ENCODE measurements at regions not wholly inside any gene's neighbourhood (a gene's known extent, or its start where the extent isn't known, plus 50 kb on each side); places are given as distances from the start of the nearest gene placed in this dataset.
"Not testable (repeated sequence)": the region's sequence is repeated elsewhere in the genome, so short reads cannot be mapped to it uniquely, and the experiment has no call there.

GRCh38 chr1:194774535-194774934 lies 1588.1 kb upstream of the B3GALT2 start:
- ChIA-PET CTCF (interaction anchor here (4.7 kb wide), 1 partner anchor 14 kb away, joined by 19 read pairs; no protein-coding TSS in a partner anchor), POLR2A (no interaction called here)
- DNase-seq (ENCODE audit: extremely low spot score), result no peak
- TF ChIP-seq CTCF (IDR thresholded peaks at IDR 0.05; ENCODE audit: control extremely low read depth, extremely low read depth, low read depth, missing control alignments), result no peak

- no peak for TF ChIP-seq CTCF (IDR thresholded peaks at IDR 0.05; ENCODE audit: control extremely low read depth, extremely low read depth, low read depth, missing control alignments)
- ChIA-PET CTCF (no interaction called here), POLR2A (no interaction called here)
- no peak for DNase-seq (ENCODE audit: extremely low spot score)
These were observed 1569.0 kb upstream of the B3GALT2 start for GRCh38 chr1:194755241-194755994.

- DNase-seq (ENCODE audit: extremely low spot score); CTCF ChIA-PET; POLR2A ChIA-PET: not testable (repeated sequence)
These were observed 1552.4 kb upstream of the B3GALT2 start for GRCh38 chr1:194738843-194739242.

GRCh38 chr1:194734970-194735369 lies 1548.6 kb upstream of the B3GALT2 start:
- ChIA-PET CTCF (no interaction called here), POLR2A (no interaction called here)
- TF ChIP-seq CTCF (IDR thresholded peaks at IDR 0.05; ENCODE audit: control extremely low read depth, extremely low read depth, low read depth, missing control alignments), result no peak
- no peak for DNase-seq (ENCODE audit: extremely low spot score)

GRCh38 chr1:194731025-194731424 lies 1544.6 kb upstream of the B3GALT2 start:
- no peak for DNase-seq (ENCODE audit: extremely low spot score)
- CTCF ChIA-PET, result no interaction called here
- TF ChIP-seq CTCF (IDR thresholded peaks at IDR 0.05; ENCODE audit: control extremely low read depth, extremely low read depth, low read depth, missing control alignments), result no peak
- POLR2A ChIA-PET, result no interaction called here

GRCh38 chr1:194730304-194730703 lies 1543.9 kb upstream of the B3GALT2 start:
- CTCF ChIA-PET, result no interaction called here
- POLR2A ChIA-PET, result no interaction called here
- no peak for TF ChIP-seq CTCF (IDR thresholded peaks at IDR 0.05; ENCODE audit: control extremely low read depth, extremely low read depth, low read depth, missing control alignments)
- DNase-seq (ENCODE audit: extremely low spot score), result no peak

GRCh38 chr1:194723067-194723466 lies 1536.7 kb upstream of the B3GALT2 start:
- CTCF ChIA-PET, result no interaction called here
- no peak for DNase-seq (ENCODE audit: extremely low spot score)
- POLR2A ChIA-PET, result no interaction called here
- no peak for TF ChIP-seq CTCF (IDR thresholded peaks at IDR 0.05; ENCODE audit: control extremely low read depth, extremely low read depth, low read depth, missing control alignments)

All from GM10248 (cell line).